HEK293T (cell line): ENCODE measurements at regions not wholly inside any gene's neighbourhood (a gene's known extent, or its start where the extent isn't known, plus 50 kb on each side); places are given as distances from the start of the nearest gene placed in this dataset.

Experiments
- CTCF ChIA-PET: fragments of 350-600 bp; formaldehyde crosslinking; extraction: SDS; loops from one replicate; lab custom pipeline; 2021; ENCODE audit warnings: antibody characterized with exemption, inconsistent platforms; lab: Yijun Ruan, JAX
- POLR2A ChIA-PET: fragments of 350-600 bp; formaldehyde crosslinking; extraction: SDS; loops from one replicate; lab custom pipeline; 2020; ENCODE audit warnings: antibody characterized with exemption, inconsistent platforms; lab: Yijun Ruan, JAX
- DNase-seq: peaks from one replicate; pipeline ENCODE4 v3.0.0; 2012; ENCODE audit warnings: mixed read lengths; ENCODE audit errors: extremely low spot score
- ARNT ChIP-seq: fragments of 450-650 bp; IDR thresholded peaks from 2 replicates; pipeline ENCODE4 v1.6.1; 2017; ENCODE audit warnings: mild to moderate bottlenecking
- BHLHE40 ChIP-seq: fragments of 450-650 bp; IDR thresholded peaks from 2 replicates; pipeline ENCODE4 v1.6.1; 2016; ENCODE audit warnings: mild to moderate bottlenecking, moderate library complexity, borderline replicate concordance
- CTBP1 ChIP-seq: fragments of 450-650 bp; IDR thresholded peaks from 2 replicates; pipeline ENCODE4 v1.6.1; 2016; ENCODE audit warnings: borderline replicate concordance
- ELF4 ChIP-seq: fragments of 450-650 bp; IDR thresholded peaks from 2 replicates; pipeline ENCODE4 v1.6.1; 2017; ENCODE audit warnings: antibody characterized with exemption
- FOXA1 ChIP-seq: fragments of 450-650 bp; IDR thresholded peaks from 2 replicates; pipeline ENCODE4 v1.6.1; 2016; ENCODE audit warnings: mild to moderate bottlenecking
- FOXK2 ChIP-seq: fragments of 450-650 bp; IDR thresholded peaks from 2 replicates; pipeline ENCODE4 v1.6.1; 2016; ENCODE audit warnings: mild to moderate bottlenecking
- FOXM1 ChIP-seq: fragments of 450-650 bp; IDR thresholded peaks from 2 replicates; pipeline ENCODE4 v1.6.1; 2017; ENCODE audit warnings: mild to moderate bottlenecking, borderline replicate concordance
- HDGF ChIP-seq: fragments of 450-650 bp; IDR thresholded peaks from 2 replicates; pipeline ENCODE4 v1.6.1; 2017; ENCODE audit warnings: antibody characterized with exemption, borderline replicate concordance
- L3MBTL2 ChIP-seq: fragments of 450-650 bp; conservative IDR thresholded peaks from 2 replicates; pipeline ENCODE4 v1.6.1; 2016; ENCODE audit warnings: mild to moderate bottlenecking
- LEF1 ChIP-seq: fragments of 450-650 bp; IDR thresholded peaks from 2 replicates; pipeline ENCODE4 v1.6.1; 2017; ENCODE audit warnings: mild to moderate bottlenecking, borderline replicate concordance
- NFRKB ChIP-seq: fragments of 450-650 bp; IDR thresholded peaks from 2 replicates; pipeline ENCODE4 v1.6.1; 2016; ENCODE audit warnings: mild to moderate bottlenecking, moderate library complexity
- PKNOX1 ChIP-seq: fragments of 450-650 bp; IDR thresholded peaks from 2 replicates; pipeline ENCODE4 v1.6.1; 2016
- SP1 ChIP-seq: fragments of 450-650 bp; IDR thresholded peaks from 2 replicates; pipeline ENCODE4 v1.6.1; 2017
- SUZ12 ChIP-seq: fragments of 450-650 bp; IDR thresholded peaks from 2 replicates; pipeline ENCODE4 v1.6.1; 2016; ENCODE audit warnings: mild to moderate bottlenecking
- TARDBP ChIP-seq: fragments of 450-650 bp; IDR thresholded peaks from 2 replicates; pipeline ENCODE4 v1.6.1; 2016
- ZNF384 ChIP-seq: fragments of 450-650 bp; IDR thresholded peaks from 2 replicates; pipeline ENCODE4 v1.6.1; 2016

- POLR2A ChIA-PET = no interaction called here
- DNase-seq = no peak
- CTCF ChIA-PET = no interaction called here
- TF ChIP-seq NFRKB (no peak), LEF1 (no peak), ZNF384 (no peak), TARDBP (no peak), FOXA1 (no peak), FOXM1 (no peak), CTBP1 (no peak), HDGF (no peak), SP1 (no peak), ARNT (no peak), PKNOX1 (no peak), L3MBTL2 (no peak)
Measured at GRCh38 chr5:2227433-2227832, 344.7 kb upstream of the IRX4 start.

- DNase-seq = no peak
- ChIA-PET POLR2A (no interaction called here), CTCF (no interaction called here)
- TF ChIP-seq SUZ12 (no peak), HDGF (no peak), LEF1 (no peak), ELF4 (no peak), ARNT (no peak), SP1 (no peak), FOXK2 (no peak), TARDBP (no peak), L3MBTL2 (no peak), FOXA1 (no peak)
Measured at GRCh38 chr5:2224689-2225088, 342.0 kb upstream of the IRX4 start.

- DNase-seq = no peak
- no peak for TF ChIP-seq PKNOX1
- ChIA-PET CTCF (no interaction called here), POLR2A (no interaction called here)
Measured at GRCh38 chr5:2223303-2223702, 340.6 kb upstream of the IRX4 start.

- TF ChIP-seq FOXM1 (no peak), ARNT (no peak), FOXA1 (no peak), PKNOX1 (no peak), LEF1 (no peak), ZNF384 (no peak), BHLHE40 (no peak), FOXK2 (no peak), SP1 (no peak), TARDBP (no peak), SUZ12 (no peak), ELF4 (no peak), L3MBTL2 (no peak), NFRKB (no peak), HDGF (no peak), CTBP1 (no peak)
- ChIA-PET CTCF (no interaction called here), POLR2A (no interaction called here)
- no peak for DNase-seq
Measured at GRCh38 chr5:2222246-2222992, 339.7 kb upstream of the IRX4 start.

GRCh38 chr5:2221450-2221849 lies 338.7 kb upstream of the IRX4 start:
- CTCF ChIA-PET = no interaction called here
- DNase-seq = no peak
- no peak for TF ChIP-seq LEF1
- no peak for TF ChIP-seq CTBP1
- no peak for TF ChIP-seq ZNF384
- no peak for TF ChIP-seq ELF4
- no peak for TF ChIP-seq SP1
- no peak for TF ChIP-seq FOXA1
- no peak for TF ChIP-seq FOXK2
- no peak for TF ChIP-seq FOXM1
- POLR2A ChIA-PET = no interaction called here

- POLR2A ChIA-PET = no interaction called here
- DNase-seq = no peak
- TF ChIP-seq FOXK2 (no peak), NFRKB (no peak), PKNOX1 (no peak), BHLHE40 (no peak), LEF1 (no peak), TARDBP (no peak), FOXM1 (no peak)
- CTCF ChIA-PET = no interaction called here
Measured at GRCh38 chr5:2220741-2221140, 338.0 kb upstream of the IRX4 start.
